ENCODE measurements at regions not wholly inside any gene's neighbourhood (a gene's known extent, or its start where the extent isn't known, plus 50 kb on each side); places are given as distances from the start of the nearest gene placed in this dataset.

GRCh38 chr2:147588191-147588590 is 256.6 kb upstream of the ACVR2A start:
- TF ChIP-seq, protein P1, sequence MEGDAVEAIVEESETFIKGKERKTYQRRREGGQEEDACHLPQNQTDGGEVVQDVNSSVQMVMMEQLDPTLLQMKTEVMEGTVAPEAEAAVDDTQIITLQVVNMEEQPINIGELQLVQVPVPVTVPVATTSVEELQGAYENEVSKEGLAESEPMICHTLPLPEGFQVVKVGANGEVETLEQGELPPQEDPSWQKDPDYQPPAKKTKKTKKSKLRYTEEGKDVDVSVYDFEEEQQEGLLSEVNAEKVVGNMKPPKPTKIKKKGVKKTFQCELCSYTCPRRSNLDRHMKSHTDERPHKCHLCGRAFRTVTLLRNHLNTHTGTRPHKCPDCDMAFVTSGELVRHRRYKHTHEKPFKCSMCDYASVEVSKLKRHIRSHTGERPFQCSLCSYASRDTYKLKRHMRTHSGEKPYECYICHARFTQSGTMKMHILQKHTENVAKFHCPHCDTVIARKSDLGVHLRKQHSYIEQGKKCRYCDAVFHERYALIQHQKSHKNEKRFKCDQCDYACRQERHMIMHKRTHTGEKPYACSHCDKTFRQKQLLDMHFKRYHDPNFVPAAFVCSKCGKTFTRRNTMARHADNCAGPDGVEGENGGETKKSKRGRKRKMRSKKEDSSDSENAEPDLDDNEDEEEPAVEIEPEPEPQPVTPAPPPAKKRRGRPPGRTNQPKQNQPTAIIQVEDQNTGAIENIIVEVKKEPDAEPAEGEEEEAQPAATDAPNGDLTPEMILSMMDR (IDR thresholded peaks at IDR 0.05; ENCODE audit: borderline replicate concordance, extremely low read depth, insufficient read depth): no peak
- intact Hi-C loops (cut with DNase I): no loop called here
- H3K9me3 ChIP-seq (ENCODE audit: control insufficient read depth in 2 of 3, insufficient read depth in 1 of 3, low read length in 3 of 3): no peaks in the 10 kb centered on the region
- DNase-seq: no peak
- no peak overlapping the region for H3K27ac ChIP-seq (ENCODE audit: low read depth in 2 of 2, low read length in 2 of 2)
- no peak overlapping the region for H3K4me3 ChIP-seq (ENCODE audit: low read length in 3 of 3)
- no peak overlapping the region for H3K9ac ChIP-seq (ENCODE audit: low read length in 3 of 3)
- H3K4me1 ChIP-seq (ENCODE audit: control insufficient read depth in 2 of 3, insufficient read depth in 2 of 3, low read depth in 1 of 3, low read length in 3 of 3): no peaks in the 10 kb centered on the region
- no peaks in the 10 kb centered on the region for H3K36me3 ChIP-seq (ENCODE audit: control insufficient read depth in 2 of 3, insufficient read depth in 3 of 3, low read length in 3 of 3)
- no peaks in the 10 kb centered on the region for H3K27me3 ChIP-seq (ENCODE audit: control insufficient read depth, insufficient read depth, low read length)
- no peak for FAIRE-seq

DNA sequence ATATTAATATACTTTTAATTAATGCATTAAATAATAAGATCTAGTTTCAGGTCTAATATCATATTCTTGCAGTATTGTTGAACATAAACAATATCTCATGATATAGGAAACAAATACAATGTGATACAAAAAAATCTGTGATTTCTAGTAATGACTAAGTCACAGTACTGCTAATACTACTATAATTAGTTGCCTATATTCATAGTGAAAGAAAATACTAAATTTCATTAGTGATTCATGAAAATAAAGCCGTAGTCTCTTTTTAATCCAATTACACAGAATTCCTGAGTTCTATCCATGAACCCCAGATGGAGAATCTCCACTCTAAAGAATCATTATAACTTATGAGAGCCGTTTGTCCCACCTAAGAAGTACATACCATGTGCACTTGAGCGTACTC is 266.3 kb upstream of the ACVR2A start:
- no peak for FAIRE-seq
- TF ChIP-seq, protein P1 (IDR thresholded peaks at IDR 0.05; ENCODE audit: borderline replicate concordance, extremely low read depth, insufficient read depth): no peak
- intact Hi-C loops (cut with DNase I): no loop called here

GRCh38 chr2:147577998-147578380 is 266.8 kb upstream of the ACVR2A start:
- Histone ChIP-seq H3K36me3 (ENCODE audit: control insufficient read depth in 2 of 3, insufficient read depth in 3 of 3, low read length in 3 of 3) (no peaks in the 10 kb centered on the region), H3K9ac (ENCODE audit: low read length in 3 of 3) (no peak overlapping the region), H3K4me3 (ENCODE audit: low read length in 3 of 3) (no peak overlapping the region), H3K9me3 (ENCODE audit: control insufficient read depth in 2 of 3, insufficient read depth in 1 of 3, low read length in 3 of 3) (no peaks in the 10 kb centered on the region), H3K4me1 (ENCODE audit: control insufficient read depth in 2 of 3, insufficient read depth in 2 of 3, low read depth in 1 of 3, low read length in 3 of 3) (no peaks in the 10 kb centered on the region), H3K27ac (ENCODE audit: low read depth in 2 of 2, low read length in 2 of 2) (no peak overlapping the region), H3K27me3 (ENCODE audit: control insufficient read depth, insufficient read depth, low read length) (no peaks in the 10 kb centered on the region)
- intact Hi-C loops (cut with DNase I): no loop called here
- FAIRE-seq (no peak), DNase-seq (no peak)
- TF ChIP-seq, protein P1 (IDR thresholded peaks at IDR 0.05; ENCODE audit: borderline replicate concordance, extremely low read depth, insufficient read depth): no peak

More for the DNA sequence above, 266.3 kb upstream of the ACVR2A start:
- Histone ChIP-seq H3K27me3 (ENCODE audit: control insufficient read depth, insufficient read depth, low read length) (no peaks in the 10 kb centered on the region), H3K27ac (ENCODE audit: low read depth in 2 of 2, low read length in 2 of 2) (no peak overlapping the region), H3K9ac (ENCODE audit: low read length in 3 of 3) (no peak overlapping the region), H3K9me3 (ENCODE audit: control insufficient read depth in 2 of 3, insufficient read depth in 1 of 3, low read length in 3 of 3) (no peaks in the 10 kb centered on the region), H3K4me3 (ENCODE audit: low read length in 3 of 3) (no peak overlapping the region), H3K36me3 (ENCODE audit: control insufficient read depth in 2 of 3, insufficient read depth in 3 of 3, low read length in 3 of 3) (no peaks in the 10 kb centered on the region), H3K4me1 (ENCODE audit: control insufficient read depth in 2 of 3, insufficient read depth in 2 of 3, low read depth in 1 of 3, low read length in 3 of 3) (no peaks in the 10 kb centered on the region)
- no peak for DNase-seq

DNA sequence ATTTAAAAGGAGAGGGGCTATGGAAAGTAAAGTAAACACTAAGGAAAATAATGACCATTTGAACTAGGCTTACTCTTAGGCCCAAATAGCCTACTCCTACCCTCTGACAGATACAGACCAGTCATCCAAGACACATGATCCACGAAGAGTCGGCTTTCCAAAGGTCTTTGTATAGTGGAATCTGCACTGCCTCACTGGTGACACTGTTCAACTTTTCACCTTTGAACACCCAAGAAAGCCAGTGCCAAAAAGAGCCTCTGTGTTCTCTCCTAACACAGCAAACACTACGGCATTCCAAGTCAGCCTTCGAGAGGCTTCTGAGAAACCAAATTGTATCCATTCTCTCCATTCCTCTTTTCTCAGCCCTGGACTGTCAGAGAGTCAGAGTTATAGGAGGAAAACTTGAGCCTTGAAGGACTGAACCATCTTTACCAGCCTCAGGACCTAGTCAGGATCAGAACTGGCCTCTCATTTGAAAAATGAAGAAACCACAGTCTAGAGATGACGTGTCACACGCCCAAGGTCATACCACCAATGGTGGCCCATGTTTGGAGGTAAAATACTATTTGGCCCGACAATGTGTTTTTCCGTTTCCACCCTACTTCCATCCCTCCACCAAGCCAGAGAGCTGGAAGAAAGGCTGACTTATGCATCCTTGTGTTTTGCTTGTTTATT is 267.4 kb upstream of the ACVR2A start:
- TF ChIP-seq, protein P1 (IDR thresholded peaks at IDR 0.05; ENCODE audit: borderline replicate concordance, extremely low read depth, insufficient read depth): no peak
- no peak for DNase-seq
- Histone ChIP-seq H3K27ac (ENCODE audit: low read depth in 2 of 2, low read length in 2 of 2) (no peak overlapping the region), H3K9me3 (ENCODE audit: control insufficient read depth in 2 of 3, insufficient read depth in 1 of 3, low read length in 3 of 3) (no peaks in the 10 kb centered on the region), H3K4me3 (ENCODE audit: low read length in 3 of 3) (no peak overlapping the region), H3K36me3 (ENCODE audit: control insufficient read depth in 2 of 3, insufficient read depth in 3 of 3, low read length in 3 of 3) (no peaks in the 10 kb centered on the region), H3K9ac (ENCODE audit: low read length in 3 of 3) (no peak overlapping the region), H3K27me3 (ENCODE audit: control insufficient read depth, insufficient read depth, low read length) (no peaks in the 10 kb centered on the region), H3K4me1 (ENCODE audit: control insufficient read depth in 2 of 3, insufficient read depth in 2 of 3, low read depth in 1 of 3, low read length in 3 of 3) (no peaks in the 10 kb centered on the region)
- intact Hi-C loops (cut with DNase I): no loop called here
- FAIRE-seq: no peak

Measured in kidney (tissue), 13 donors.